ENCODE measurements at regions not wholly inside any gene's neighbourhood (a gene's known extent, or its start where the extent isn't known, plus 50 kb on each side); places are given as distances from the start of the nearest gene placed in this dataset.

DNA sequence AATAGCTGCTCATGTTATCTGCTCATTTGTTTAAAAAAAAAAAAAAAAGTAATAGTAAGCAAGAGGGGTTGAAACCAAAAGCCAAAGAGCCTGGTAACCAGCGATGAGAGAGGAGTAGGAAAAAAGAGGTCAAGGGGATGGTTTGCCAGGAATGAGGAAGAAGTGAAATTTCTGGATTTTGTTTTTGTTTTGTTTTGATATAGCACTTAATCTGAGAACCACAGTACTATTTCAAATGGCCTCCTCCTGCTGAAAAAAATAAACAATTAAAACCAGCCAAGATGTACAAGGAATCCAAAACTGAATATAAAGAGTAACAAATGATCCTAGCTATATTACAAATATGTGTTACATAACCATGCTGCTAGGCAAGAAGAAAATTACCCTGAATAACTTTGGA is 213.1 kb downstream of the FGFR2 start:
- TF ChIP-seq POLR2A (IDR thresholded peaks at IDR 0.05), result no peak
- TF ChIP-seq, protein P1, sequence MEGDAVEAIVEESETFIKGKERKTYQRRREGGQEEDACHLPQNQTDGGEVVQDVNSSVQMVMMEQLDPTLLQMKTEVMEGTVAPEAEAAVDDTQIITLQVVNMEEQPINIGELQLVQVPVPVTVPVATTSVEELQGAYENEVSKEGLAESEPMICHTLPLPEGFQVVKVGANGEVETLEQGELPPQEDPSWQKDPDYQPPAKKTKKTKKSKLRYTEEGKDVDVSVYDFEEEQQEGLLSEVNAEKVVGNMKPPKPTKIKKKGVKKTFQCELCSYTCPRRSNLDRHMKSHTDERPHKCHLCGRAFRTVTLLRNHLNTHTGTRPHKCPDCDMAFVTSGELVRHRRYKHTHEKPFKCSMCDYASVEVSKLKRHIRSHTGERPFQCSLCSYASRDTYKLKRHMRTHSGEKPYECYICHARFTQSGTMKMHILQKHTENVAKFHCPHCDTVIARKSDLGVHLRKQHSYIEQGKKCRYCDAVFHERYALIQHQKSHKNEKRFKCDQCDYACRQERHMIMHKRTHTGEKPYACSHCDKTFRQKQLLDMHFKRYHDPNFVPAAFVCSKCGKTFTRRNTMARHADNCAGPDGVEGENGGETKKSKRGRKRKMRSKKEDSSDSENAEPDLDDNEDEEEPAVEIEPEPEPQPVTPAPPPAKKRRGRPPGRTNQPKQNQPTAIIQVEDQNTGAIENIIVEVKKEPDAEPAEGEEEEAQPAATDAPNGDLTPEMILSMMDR (IDR thresholded peaks at IDR 0.05 in 4 of 5, conservative IDR thresholded peaks at IDR 0.05 in 1 of 5), result no peak

All from gastrocnemius medialis (tissue), 4 donors.